ENCODE measurements at regions not wholly inside any gene's neighbourhood (a gene's known extent, or its start where the extent isn't known, plus 50 kb on each side); places are given as distances from the start of the nearest gene placed in this dataset.

DNA sequence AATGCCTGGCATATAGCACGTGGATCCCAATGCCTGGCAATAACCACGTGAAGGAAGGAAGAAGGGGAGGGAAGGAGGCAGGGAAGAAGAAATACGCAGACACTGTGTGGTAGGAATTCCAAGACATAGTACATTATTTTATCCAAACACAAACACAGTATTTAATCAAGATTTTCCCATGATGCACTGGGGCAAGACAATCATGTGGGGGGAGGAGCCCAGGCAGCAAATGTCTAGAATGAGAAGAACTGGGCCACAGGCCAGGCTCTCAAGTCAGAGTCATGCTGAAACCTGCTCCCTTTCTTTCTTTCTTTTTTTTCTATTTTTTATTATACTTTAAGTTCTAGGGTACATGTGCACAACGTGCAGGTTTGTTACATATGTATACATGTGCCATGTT, 717.9 kb downstream of the UQCRFS1 start:
- DNase-seq: no peak

DNA sequence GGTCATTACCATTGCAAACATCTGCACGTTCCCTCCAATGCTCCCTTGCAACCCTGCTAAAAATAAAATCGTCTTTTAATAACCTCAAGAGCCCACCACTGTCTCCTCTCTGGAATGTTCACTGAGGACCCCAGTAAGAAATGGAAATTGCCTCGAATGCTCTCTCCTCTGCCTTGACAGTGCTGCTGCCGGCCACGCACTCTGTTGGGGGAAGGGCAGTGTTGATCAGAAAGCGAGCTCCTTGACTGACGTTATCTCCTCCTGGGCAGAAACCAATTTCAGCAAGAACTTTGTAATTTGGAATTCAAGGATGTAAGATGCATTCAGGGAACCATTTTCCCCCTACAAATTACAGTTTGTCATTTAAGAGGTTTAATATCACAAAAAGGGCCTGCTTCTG, 718.5 kb downstream of the UQCRFS1 start:
- no peak for DNase-seq

DNA sequence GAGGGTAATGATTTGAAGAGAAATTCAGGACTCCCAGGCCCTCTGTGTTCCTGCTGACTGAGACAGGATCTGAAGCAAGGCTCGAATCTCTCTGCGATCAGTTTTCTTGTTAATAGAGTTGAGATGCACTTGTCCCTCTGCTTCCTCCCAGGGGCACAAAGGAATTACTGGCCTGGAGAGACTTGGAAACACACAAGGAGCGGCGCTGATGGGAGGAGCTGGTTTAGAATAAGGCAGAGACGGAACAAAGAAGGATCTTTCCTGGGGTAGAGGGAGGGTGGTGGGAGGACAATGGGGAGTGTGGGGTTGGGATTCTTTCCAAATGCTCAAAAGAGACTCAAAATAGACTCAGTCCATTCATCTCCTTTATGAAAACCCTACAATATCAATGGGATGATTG, 719.1 kb downstream of the UQCRFS1 start:
- no peak for DNase-seq

DNA sequence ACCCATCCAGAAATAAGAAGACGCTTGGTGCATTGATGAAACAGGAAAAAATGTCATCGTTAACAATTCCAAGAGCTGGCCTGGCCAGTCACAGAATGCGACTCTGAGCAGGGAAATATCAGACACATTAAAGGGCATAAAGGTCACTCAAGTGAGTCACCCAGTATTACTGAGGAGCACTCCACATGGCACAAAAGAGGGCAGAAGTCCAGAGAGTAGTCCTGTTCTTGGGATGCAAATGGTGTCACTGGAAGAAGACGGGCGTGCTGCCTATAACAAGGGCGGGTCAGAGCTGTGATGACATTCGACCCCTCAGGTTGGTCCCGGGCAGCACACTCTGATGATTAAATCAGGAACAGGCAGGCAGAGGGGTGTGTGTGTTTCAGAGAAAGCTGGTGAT, 720.3 kb downstream of the UQCRFS1 start:
- no peak for DNase-seq

DNA sequence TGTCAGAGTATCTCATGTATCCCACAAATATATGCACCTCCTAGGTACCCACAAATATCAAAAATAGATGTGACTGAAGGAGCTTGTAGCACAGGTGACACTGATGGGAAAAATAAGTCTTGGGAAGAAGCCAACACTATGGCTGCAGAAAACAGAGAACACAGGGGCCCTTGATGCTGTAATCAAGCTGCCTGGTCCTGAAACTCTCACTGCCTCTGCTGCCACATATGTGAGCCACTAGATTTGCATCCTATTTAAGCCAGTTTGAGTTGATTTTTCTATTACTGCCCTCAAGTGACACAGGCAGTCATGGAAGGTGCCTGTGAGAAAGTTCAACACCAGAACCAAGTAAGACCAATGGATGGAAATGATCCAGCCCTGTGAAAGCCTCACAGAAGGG, 720.8 kb downstream of the UQCRFS1 start:
- DNase-seq: no peak

DNA sequence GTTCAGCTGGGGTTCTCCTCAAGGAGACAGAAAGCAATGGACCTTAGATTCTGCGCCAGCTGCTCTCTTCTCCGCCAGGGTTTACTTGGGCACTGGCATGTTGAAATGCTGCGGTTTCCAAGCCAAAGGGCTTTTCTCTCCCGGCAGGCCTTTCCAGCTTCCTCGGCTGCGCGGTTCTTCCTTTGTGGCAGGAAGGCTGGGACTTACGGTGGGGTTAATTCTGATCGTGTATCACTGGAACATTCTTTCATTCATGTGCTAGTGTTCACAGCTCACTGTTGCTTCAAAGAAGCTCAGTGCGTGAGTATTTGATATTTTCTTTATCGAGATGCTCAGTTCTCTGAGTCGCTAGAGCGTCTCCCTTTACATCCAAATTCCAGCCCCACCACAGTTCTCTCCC, 723.2 kb downstream of the UQCRFS1 start:
- no peak for DNase-seq

DNA sequence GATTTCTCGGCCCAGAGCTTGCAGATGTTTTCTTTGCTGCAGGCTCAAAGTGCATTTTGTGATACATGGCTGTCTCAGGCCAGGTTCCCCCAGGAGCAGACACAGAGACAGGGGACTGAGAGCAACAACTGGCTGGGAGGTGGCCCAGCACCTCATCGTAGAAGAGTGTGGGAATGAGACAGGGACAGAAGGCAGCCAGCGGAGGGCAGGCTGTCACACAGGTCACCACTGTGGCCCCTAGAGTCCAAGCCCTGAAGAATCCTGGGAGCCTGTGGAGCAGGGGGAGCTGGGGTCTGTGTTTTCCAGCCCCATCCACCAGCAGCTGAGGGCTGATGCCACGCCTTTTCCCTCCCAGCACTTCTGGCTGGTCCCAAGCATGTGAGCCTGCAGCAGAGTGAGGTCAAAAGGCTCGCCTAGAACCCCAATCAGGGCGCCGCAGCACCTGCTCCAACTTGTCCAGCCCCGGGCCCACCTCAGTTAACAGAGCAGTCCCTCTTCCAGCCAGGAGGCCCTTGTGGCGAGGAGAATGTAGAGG, 723.8 kb downstream of the UQCRFS1 start:
- no peak for DNase-seq

DNA sequence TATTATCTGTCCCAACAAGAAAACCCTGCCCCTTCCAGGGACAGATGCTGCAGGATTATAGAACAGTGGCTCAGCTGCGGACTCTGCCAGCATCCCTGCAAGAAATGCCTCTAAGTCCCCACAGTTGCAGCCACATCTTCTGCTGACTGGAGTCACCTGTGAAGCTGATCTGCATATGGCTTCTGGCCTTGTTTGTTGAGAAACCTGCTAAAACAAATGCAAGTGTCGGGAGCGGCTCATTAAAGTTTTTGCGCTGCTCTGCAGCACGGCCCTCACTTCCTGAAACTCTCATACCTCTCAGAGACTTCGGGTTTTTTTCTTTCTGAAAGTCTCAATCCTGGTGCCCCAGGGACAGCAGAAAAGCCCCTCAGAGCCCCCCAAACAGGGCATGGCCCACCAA, 725.0 kb downstream of the UQCRFS1 start:
- DNase-seq: no peak

DNA sequence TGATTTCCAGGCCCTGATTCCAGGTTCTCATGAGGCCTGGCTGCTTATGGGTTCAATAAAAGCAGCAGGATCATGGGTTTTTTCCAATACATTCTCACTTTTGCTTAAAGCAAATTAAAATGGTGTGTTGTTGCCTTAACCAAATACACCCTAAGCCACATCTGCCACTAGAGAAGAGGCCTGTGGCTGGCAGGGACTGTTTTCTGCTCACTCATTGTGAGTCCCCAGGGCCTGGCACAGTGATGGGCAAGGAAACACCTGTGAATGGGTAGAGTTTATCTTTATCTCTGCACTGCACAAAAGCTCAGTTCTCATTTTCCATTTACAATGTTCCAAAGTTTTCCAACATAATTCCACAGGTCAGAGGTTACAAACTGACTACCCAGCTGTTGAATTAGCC, 726.0 kb downstream of the UQCRFS1 start:
- DNase-seq: no peak

DNA sequence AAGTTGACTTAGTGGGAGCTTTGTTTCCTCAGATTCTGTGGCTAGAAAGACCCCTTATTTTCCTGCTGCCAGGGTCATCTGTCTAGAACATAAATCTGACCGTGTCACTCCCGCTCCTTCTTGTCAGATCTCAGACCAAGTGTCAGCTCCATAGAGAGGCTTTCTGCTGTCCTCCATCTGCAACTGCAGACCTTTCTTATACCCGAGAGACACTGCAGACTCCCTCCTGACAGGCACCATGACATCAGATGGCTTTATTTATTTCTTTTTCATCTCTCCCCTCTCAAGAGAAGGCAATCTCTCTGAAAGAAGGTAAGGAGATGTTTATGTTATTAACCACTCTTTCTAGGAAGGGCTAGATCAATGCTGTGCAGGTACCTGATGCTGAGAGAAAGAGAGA, 726.5 kb downstream of the UQCRFS1 start:
- DNase-seq: no peak

DNA sequence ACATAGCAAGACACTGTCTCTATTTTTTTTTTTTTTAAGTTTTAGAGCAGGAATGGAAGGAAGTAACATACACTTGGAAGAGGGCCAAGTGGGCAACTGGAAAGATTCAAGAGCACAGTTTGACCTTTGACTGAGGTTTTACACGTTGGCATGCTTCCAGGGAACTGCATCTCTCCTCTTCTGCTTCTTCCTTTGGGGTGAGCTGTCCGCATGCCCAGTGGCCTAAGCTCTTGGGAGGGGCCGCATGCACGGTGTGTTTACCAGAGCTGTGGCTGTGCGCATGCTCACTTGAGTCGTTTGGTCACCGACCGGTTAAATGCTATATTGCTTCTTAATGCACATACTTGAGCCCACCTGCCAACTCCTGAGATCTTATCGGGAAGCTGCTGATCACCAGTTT, 727.7 kb downstream of the UQCRFS1 start:
- no peak for DNase-seq

DNA sequence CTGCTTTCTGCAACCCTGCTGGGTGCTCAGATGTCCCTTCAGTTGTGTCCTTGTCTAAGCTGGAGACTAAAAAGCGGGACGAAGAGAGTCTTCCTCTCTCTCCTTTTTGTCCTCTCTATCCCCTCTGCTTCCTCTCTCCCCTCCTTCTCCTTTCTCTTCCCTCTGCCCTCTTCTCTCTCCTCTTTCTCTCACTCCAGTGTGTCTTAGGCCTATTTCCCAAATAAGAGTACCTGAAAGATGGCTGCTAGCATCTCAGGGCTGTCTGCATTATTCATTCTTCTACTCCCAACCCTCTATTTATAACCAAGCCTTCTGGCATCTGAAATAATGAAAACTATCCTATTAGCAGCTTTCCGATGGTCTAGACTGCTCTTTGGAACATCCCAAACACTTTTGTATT, 729.8 kb downstream of the UQCRFS1 start:
- DNase-seq: no peak

DNA sequence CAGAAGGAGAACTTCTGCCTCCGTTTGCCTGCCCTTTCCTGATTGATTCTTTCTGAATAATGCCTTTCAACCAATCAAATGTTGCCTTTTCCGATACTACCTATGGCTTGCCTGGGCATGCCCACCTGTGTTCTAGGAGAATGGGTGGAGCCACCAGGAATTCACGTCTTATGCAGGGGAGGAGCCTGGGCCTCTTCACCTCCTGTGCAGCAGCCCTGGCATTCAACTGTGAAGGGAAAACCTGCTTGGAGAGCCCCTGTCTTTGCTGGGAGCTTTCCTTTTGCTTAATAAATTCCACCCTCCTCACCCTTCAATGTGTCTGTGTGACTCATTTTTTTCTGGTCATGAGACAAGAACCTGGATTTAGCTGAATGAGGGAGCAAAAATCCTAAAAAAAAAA, 730.7 kb downstream of the UQCRFS1 start:
- DNase-seq: no peak

DNA sequence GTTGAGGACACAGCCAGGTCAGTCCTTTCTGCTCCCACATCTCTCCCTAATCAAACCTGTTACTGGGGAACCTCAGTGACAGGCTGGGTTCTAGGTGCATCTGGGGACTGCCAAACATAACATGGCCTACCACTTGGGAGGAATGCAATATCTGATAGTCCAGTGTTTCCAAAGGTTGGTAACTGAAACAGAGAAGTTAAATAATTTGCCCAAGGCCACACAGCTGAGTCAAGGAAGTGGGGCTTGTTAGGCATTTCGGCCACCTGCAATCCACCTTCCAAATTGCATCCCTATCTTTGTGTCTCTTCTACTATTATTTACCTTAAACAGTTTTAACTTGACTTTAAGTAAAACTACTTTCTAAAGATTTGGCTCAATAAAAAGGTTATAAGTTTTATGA, 731.3 kb downstream of the UQCRFS1 start:
- DNase-seq: no peak

DNA sequence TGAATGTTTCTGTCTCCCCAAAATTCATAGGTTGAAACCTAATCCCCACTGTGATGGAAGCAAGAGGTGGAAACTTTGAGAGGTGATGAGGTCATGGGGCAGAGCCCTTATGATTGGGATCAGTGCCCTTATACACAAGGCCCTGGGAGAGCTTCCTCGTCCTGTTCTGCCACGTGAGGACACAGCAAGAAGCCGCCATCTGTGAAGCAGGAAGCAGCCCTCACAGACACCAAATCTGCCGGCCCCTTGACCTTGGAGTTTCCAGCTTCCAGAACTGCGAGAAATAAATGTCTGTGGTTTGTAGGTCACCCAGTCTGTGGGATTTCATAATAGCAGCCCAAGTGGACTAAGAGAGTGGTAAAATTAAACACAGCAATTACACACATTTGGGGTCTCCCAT, 737.4 kb downstream of the UQCRFS1 start:
- DNase-seq: no peak

DNA sequence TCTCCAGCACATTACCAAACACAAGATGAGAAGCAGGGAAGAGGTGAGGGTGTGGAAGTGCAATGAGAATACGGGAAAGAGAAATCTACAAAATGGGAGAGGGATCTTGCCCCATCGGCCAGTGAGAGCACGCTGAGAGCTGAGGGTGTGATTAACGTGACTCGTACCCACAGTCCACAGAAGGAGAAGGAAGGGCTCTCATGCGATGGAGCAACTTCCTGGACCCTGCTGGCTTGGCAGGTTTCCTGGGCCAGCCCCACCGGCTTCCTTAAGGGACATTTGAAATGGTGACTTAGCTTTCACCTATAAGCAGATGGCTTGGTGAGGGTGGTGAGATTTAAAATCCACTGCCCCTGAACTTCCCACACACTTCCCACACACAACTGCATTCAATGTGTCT, 740.1 kb downstream of the UQCRFS1 start:
- no peak for DNase-seq

DNA sequence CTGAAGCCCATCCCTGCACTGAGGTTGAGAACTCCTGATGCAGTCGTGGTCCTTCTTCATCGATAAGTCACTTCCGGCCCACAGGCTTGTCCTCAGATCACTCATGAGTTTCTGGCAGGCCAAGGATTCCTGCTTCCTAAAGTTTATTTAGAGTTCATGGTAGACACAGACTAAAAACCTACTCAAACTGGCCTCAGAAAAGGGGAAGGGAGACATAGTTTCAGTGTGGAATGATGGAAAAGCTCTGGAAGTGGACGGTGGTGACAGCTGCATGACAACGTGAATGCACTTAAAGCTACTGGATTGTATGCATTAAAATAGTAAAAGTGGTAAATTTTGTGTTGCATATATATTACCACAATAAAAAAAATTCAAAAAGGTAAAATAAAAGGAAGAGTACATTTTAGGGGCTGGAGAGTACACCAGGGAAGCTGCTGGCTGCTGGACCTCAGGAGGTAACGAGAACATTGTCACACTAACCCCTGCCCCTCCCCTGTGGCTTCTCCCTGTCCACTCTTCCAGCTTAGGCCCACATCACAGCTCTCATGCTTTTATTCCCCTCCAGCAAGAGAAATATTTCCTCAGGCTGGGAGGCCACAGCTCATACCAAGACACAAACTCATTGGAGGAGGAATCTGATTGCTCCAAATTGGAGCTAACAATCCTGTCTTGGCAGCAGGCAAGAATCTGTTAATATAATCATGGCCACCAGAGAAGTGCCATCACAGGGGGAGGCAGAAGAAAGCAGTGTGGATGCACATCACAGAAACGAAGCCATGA, 741.0 kb downstream of the UQCRFS1 start:
- DNase-seq: no peak

DNA sequence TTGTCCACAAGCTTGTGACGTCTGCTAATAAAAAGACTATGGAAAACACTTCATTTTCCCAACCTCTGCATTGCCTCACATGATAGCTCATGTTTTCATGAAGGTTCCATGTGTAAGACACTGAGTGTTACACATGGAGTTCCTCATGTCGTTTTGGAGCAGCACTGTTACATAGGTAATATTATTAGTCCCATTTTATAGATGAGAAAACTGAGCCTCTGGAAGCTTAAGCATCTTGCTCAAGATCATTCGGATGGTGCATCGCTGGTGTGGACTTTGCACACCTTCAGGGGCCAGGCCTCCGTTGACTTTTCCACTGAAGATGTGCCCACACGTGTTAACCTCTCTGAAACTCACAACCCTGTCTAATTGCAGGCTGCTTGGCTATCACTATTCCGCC, 743.4 kb downstream of the UQCRFS1 start:
- DNase-seq: no peak

DNA sequence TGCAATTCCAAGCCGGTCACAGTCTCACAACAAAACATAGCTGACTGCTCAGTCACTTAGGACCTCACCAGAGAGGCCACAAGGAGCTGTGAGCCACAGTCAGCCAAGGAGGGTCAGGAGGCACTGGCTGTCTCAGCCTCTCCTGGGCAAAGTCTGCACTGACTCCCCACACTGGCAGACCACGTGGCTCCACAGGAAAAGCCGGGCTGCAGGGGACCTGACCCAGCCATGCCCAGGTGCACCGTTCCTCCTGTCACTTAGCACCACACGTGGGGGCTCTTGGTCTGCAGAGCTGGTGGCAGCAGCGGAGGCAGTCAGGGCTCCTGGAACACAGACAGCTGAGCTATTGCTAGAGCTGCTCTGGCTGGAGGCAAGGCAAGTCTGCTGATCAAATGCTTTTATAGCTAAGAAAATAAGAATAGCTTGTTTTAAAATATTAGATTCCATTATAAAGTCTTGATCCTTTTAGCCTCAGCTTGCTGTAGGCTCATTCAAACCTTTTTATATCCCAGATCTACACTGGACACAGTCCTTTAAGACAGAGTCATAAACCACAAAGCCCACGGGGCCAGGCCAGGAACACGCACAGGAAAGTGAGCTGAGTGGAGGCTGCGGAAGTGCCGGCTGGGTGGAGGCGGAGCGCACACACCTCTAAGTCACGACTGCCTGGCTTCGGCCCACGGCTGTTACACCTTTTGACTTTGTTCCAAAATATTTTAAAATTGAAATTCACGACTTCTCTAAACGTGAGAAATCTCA, 744.1 kb downstream of the UQCRFS1 start:
- DNase-seq: no peak

DNA sequence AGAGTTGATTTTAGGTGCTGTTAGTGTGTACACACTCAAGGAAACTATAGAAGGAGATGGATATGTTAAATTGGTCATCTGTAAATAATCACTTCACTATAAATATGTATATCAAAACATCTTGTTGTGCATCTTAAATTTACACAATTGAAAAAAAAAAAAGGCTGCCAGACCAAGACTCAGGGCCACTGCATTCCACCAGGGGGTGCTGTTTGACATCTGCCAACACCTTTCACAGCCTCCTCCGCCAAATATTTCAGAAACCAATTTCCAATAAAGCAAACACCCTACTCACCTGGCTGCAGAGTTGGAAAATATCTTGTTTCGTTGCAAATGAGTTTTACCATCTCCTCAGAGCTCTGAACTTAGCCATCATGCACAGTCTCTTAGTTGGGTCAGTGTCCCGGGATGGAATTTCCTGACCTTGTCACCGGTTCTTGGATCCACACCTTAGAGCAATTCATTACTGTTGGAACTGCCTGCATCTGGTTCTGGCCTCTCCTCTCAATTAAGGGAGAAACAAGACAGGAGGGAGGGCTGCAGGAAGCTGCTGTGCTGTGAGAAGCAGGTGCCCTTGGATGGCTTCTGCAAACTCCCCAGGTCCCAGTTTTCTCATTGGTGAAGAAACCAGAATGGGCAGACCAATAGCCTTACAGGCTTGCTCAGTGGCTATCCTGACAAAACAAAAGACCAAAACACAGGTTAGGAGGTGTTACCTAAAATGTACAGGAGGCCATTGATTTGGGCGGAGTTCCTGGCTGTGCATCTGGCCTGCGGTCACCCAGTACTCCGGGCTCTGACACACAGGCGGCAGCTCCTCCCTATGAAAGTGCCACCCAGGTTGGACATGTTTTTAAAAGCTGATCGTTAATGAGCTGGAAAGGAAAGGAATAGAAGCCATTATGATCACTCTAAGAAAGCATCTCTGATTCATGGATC, 746.6 kb downstream of the UQCRFS1 start:
- DNase-seq: peak; percentile 56

DNA sequence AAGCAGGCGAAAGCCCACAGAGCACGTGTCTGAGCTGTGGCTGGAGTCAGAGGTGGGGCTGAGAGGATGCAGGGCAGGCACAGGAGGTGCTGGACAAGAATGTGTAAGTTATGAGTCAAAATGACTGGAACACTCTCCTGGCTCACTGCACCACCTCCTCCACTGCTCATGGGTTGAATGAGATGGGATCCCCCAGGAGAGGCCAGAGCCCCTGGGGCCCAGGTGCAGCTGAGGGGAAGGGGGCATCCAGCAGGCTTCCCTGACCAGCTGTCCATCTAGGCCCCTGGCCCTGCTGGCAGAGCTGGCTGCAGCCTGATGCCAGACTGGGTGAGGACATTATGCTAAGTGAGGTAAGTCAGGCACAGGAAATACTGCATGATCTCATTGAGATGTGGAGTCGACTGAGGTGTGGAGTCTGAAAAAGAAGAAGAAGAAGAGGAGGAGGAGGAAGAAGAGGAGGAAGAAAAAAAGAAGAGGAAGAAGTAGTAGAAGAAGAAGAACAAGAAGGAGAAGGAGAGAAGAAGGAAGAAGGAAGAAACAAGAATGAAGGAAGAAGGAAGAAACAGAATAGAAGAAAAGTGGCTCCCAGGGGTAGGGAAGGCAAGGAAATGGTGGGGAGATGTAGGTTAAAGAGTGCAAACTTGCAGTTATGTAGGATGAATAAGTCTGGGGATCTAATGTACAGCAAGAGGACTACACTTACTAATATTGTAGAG, 747.4 kb downstream of the UQCRFS1 start:
- DNase-seq: no peak

DNA sequence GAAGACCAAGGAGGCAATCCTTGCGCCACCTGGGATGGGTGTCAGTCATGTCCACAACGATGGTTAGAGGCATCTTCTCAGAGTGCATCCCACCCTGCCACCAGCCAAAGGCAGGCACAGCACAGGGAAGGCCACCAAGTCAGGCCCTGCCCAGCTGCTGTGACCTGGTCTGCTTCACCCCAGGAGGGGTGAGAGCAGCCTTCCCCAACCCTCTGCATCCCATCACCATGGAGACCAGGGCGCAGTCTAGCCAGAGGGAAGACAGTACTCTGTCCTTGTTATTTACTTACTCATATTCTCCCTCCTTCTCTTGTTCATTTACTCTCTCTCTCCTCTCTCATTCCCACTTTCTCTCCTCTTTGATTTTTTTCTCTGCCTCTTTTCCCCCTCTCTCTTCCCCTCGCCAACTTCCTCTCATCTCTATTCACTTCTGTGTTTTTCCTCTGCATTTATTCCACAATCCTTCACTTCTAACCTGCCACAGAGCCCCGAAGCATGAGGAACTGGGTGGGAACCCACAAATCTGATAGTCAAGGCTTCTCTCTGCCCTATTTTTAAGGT, 749.4 kb downstream of the UQCRFS1 start:
- DNase-seq: no peak

All from activated CD4-positive, alpha-beta T cell treated with anti-CD3 and anti-CD28 coated beads, Interleukin-10, Interleukin-2, amounts not matched to agents 100 ng/mL and 50 ng/mL, durations not matched to agents 16 hours and 8 hours (primary cell).